ENCODE measurements at regions not wholly inside any gene's neighbourhood (a gene's known extent, or its start where the extent isn't known, plus 50 kb on each side); places are given as distances from the start of the nearest gene placed in this dataset.

- H3K4me3 ChIP-seq (ENCODE audit: low read depth, low read length), result no peak overlapping the region
- DNase-seq (ENCODE audit: low read depth), result no peak
- TF ChIP-seq CTCF (IDR thresholded peaks at IDR 0.05; ENCODE audit: insufficient read depth, low read depth, low read length, missing control alignments), result no peak
These were observed 741.8 kb upstream of the LUZP2 start for GRCh38 chr11:23755076-23755475.

GRCh38 chr11:23755769-23756168 lies 741.1 kb upstream of the LUZP2 start:
- no peak overlapping the region for H3K4me3 ChIP-seq (ENCODE audit: low read depth, low read length)
- no peak for DNase-seq (ENCODE audit: low read depth)
- TF ChIP-seq CTCF (IDR thresholded peaks at IDR 0.05; ENCODE audit: insufficient read depth, low read depth, low read length, missing control alignments), result no peak

GRCh38 chr11:23759489-23759888 lies 737.4 kb upstream of the LUZP2 start:
- no peak for DNase-seq (ENCODE audit: low read depth)
- no peak for TF ChIP-seq CTCF (IDR thresholded peaks at IDR 0.05; ENCODE audit: insufficient read depth, low read depth, low read length, missing control alignments)
- no peak overlapping the region for H3K4me3 ChIP-seq (ENCODE audit: low read depth, low read length)

GRCh38 chr11:23764286-23764685 lies 732.6 kb upstream of the LUZP2 start:
- DNase-seq (ENCODE audit: low read depth), result no peak
- TF ChIP-seq CTCF (IDR thresholded peaks at IDR 0.05; ENCODE audit: insufficient read depth, low read depth, low read length, missing control alignments), result no peak
- H3K4me3 ChIP-seq (ENCODE audit: low read depth, low read length), result no peak overlapping the region

GRCh38 chr11:23765682-23766252 lies 731.1 kb upstream of the LUZP2 start:
- no peak for DNase-seq (ENCODE audit: low read depth)
- no peak overlapping the region for H3K4me3 ChIP-seq (ENCODE audit: low read depth, low read length)
- no peak for TF ChIP-seq CTCF (IDR thresholded peaks at IDR 0.05; ENCODE audit: insufficient read depth, low read depth, low read length, missing control alignments)

- DNase-seq (ENCODE audit: low read depth), result no peak
- TF ChIP-seq CTCF (IDR thresholded peaks at IDR 0.05; ENCODE audit: insufficient read depth, low read depth, low read length, missing control alignments), result no peak
- no peak overlapping the region for H3K4me3 ChIP-seq (ENCODE audit: low read depth, low read length)
These were observed 729.3 kb upstream of the LUZP2 start for GRCh38 chr11:23767576-23767975.

- TF ChIP-seq CTCF (IDR thresholded peaks at IDR 0.05; ENCODE audit: insufficient read depth, low read depth, low read length, missing control alignments), result no peak
- H3K4me3 ChIP-seq (ENCODE audit: low read depth, low read length), result no peak overlapping the region
- DNase-seq (ENCODE audit: low read depth), result no peak
These were observed 727.6 kb upstream of the LUZP2 start for GRCh38 chr11:23769214-23769613.

Data from GM12865 (cell line).